ENCODE measurements at regions not wholly inside any gene's neighbourhood (a gene's known extent, or its start where the extent isn't known, plus 50 kb on each side); places are given as distances from the start of the nearest gene placed in this dataset.

- intact Hi-C loops (cut with micrococcal nuclease; ENCODE audit: unreplicated experiment): no loop called here
These were observed 276.9 kb downstream of the CDH9 start for GRCh38 chr5:26761446-26761845.

GRCh38 chr5:26761045-26761444, 277.3 kb downstream of the CDH9 start:
- Mint-ChIP-seq H3K27me3 (ENCODE audit: unreplicated experiment) (no peaks in the 10 kb centered on the region), H3K4me3 (ENCODE audit: low read depth, unreplicated experiment) (no peak overlapping the region), H3K9me3 (ENCODE audit: low read depth, unreplicated experiment) (peaks cover 2% of the 10 kb centered on the region), H3K4me1 (ENCODE audit: low read depth, unreplicated experiment) (no peaks in the 10 kb centered on the region), H3K27ac (ENCODE audit: unreplicated experiment) (no peak overlapping the region), H3K36me3 (ENCODE audit: insufficient read depth, unreplicated experiment) (no peaks in the 10 kb centered on the region)
- no peak for DNase-seq
- CTCF ChIA-PET: no interaction called here
- no TSS peak for BruUV-seq (replicated peaks)
- TF ChIP-seq CTCF (IDR thresholded peaks at IDR 0.05; ENCODE audit: unreplicated experiment): no peak
- intact Hi-C loops (cut with micrococcal nuclease; ENCODE audit: unreplicated experiment): no loop called here

More at GRCh38 chr5:26761446-26761845, 276.9 kb downstream of the CDH9 start:
- BruUV-seq (replicated peaks): no TSS peak
- Mint-ChIP-seq H3K4me1 (ENCODE audit: low read depth, unreplicated experiment) (no peaks in the 10 kb centered on the region), H3K9me3 (ENCODE audit: low read depth, unreplicated experiment) (peaks cover 2% of the 10 kb centered on the region), H3K27me3 (ENCODE audit: unreplicated experiment) (no peaks in the 10 kb centered on the region), H3K4me3 (ENCODE audit: low read depth, unreplicated experiment) (no peak overlapping the region), H3K27ac (ENCODE audit: unreplicated experiment) (no peak overlapping the region), H3K36me3 (ENCODE audit: insufficient read depth, unreplicated experiment) (no peaks in the 10 kb centered on the region)
- no peak for TF ChIP-seq CTCF (IDR thresholded peaks at IDR 0.05; ENCODE audit: unreplicated experiment)
- CTCF ChIA-PET: no interaction called here
- no peak for DNase-seq

DNA sequence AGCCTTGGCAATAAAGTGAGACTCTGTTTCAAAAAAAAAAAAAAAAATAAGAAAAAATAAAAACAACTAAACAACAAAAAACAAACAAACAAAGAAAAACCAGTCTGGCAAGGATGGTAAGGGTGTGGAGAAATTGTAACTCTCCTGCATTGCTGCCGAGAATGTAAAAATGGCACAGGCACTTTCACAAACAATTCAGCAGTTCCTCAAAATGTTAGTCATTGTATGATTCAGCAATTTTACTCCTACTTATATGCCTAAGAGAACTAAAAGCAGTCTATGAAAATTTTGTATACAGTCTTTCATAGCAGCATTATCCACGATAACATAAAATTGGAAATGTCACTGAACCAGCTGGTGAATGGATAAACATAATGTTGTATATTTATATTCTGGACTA, 280.4 kb downstream of the CDH9 start:
- CTCF ChIA-PET: no interaction called here
- BruUV-seq (replicated peaks): no TSS peak
- no peak for DNase-seq
- Mint-ChIP-seq H3K27ac (ENCODE audit: unreplicated experiment) (no peak overlapping the region), H3K4me1 (ENCODE audit: low read depth, unreplicated experiment) (no peaks in the 10 kb centered on the region), H3K4me3 (ENCODE audit: low read depth, unreplicated experiment) (no peak overlapping the region), H3K9me3 (ENCODE audit: low read depth, unreplicated experiment) (peaks cover 4% of the 10 kb centered on the region), H3K36me3 (ENCODE audit: insufficient read depth, unreplicated experiment) (no peaks in the 10 kb centered on the region), H3K27me3 (ENCODE audit: unreplicated experiment) (no peaks in the 10 kb centered on the region)
- TF ChIP-seq CTCF (IDR thresholded peaks at IDR 0.05; ENCODE audit: unreplicated experiment): no peak
- intact Hi-C loops (cut with micrococcal nuclease; ENCODE audit: unreplicated experiment): loop anchor here (10.0 kb wide), 1 partner anchor 163 kb away; no protein-coding TSS in a partner anchor

DNA sequence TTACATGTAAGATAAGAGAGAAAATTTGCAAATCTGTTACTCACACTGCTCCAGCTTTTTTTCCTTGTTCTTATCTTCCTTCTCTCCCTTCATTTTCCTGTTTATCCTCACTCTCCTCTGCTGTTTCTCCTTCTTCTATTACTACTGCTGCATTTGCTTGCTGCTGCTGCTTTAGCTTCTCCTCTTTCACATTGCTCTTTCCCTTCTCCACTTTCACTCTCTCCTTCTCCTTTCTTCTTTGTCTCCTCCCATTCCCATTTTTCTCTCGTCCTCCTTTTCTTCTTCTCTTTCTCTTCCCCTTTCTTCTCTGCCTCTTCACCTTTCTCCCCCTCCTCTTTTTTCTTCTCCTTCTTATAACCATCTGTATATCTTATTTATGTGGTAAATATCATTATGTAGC, 288.6 kb downstream of the CDH9 start:
- TF ChIP-seq CTCF (IDR thresholded peaks at IDR 0.05; ENCODE audit: unreplicated experiment): no peak
- Mint-ChIP-seq H3K27ac (ENCODE audit: unreplicated experiment) (no peak overlapping the region), H3K9me3 (ENCODE audit: low read depth, unreplicated experiment) (peaks cover 8% of the 10 kb centered on the region), H3K36me3 (ENCODE audit: insufficient read depth, unreplicated experiment) (no peaks in the 10 kb centered on the region), H3K4me3 (ENCODE audit: low read depth, unreplicated experiment) (no peak overlapping the region), H3K27me3 (ENCODE audit: unreplicated experiment) (no peaks in the 10 kb centered on the region), H3K4me1 (ENCODE audit: low read depth, unreplicated experiment) (no peaks in the 10 kb centered on the region)
- CTCF ChIA-PET: no interaction called here
- no TSS peak for BruUV-seq (replicated peaks)
- intact Hi-C loops (cut with micrococcal nuclease; ENCODE audit: unreplicated experiment): loop anchor here (10.0 kb wide), 1 partner anchor 155 kb away; no protein-coding TSS in a partner anchor
- DNase-seq: no peak

Data from Calu3 (cell line).